ENCODE measurements at regions not wholly inside any gene's neighbourhood (a gene's known extent, or its start where the extent isn't known, plus 50 kb on each side); places are given as distances from the start of the nearest gene placed in this dataset.
A peak's percentile ranks its signal among the peaks of the same experiment; 100 is the strongest.

DNA sequence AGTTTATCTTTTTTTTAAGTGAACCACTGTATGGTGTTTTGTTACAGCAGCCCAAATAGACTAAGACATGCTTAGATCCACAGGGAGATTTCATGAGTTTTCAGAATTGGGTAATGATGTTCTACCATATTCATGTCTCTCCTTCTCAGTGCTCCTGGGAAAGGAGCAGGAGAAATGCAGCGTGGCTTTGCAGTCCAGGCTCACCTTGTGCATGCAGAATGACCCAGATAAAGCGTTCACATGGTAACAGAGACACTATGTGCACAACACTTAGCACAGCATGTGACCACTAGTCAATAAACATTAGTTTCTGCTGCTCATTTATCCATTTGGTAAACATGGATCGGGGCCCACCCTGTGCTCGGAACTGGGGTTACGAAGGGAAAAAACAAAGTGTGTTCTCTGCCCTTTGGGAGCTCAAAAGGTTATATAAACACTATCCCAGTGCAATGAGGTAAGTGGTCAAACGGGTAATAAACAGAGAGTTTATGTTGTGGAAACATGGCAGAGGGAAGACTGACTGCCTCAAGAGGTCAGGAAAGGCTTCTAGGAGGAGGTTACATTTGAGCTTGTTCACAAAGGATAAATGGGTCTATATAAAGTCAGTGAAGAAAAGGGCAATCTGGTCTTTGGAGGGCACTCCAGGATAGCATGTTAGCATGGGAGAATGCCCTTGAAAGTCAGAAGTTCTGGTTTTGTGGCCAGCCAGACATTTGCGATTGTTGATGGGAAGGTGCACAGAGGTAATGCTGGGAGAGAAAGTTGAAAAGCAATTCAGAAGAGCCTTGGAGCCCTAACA, 299.2 kb downstream of the TDRD15 start (continued):
- TF ChIP-seq, protein P1, sequence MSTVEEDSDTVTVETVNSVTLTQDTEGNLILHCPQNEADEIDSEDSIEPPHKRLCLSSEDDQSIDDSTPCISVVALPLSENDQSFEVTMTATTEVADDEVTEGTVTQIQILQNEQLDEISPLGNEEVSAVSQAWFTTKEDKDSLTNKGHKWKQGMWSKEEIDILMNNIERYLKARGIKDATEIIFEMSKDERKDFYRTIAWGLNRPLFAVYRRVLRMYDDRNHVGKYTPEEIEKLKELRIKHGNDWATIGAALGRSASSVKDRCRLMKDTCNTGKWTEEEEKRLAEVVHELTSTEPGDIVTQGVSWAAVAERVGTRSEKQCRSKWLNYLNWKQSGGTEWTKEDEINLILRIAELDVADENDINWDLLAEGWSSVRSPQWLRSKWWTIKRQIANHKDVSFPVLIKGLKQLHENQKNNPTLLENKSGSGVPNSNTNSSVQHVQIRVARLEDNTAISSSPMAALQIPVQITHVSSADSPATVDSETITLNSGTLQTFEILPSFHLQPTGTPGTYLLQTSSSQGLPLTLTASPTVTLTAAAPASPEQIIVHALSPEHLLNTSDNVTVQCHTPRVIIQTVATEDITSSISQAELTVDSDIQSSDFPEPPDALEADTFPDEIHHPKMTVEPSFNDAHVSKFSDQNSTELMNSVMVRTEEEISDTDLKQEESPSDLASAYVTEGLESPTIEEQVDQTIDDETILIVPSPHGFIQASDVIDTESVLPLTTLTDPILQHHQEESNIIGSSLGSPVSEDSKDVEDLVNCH (CRISPR knock-in tag; IDR thresholded peaks at IDR 0.05): peak; percentile 56; the same call in 1 of the 2 replicates
- TF ChIP-seq KDM6A (CRISPR knock-in tag; IDR thresholded peaks at IDR 0.05; ENCODE audit: low read depth) (peak; percentile 34; the same call in 1 of the 2 replicates), NFE2L1 (CRISPR knock-in tag; IDR thresholded peaks at IDR 0.05; ENCODE audit: borderline replicate concordance) (no peak), ZMYM3 (CRISPR knock-in tag; IDR thresholded peaks at IDR 0.05) (no peak), ZFP36L2 (CRISPR knock-in tag; IDR thresholded peaks at IDR 0.05) (no peak), RAD51 (IDR thresholded peaks at IDR 0.05; ENCODE audit: borderline replicate concordance) (no peak), ZNF292 (CRISPR knock-in tag; IDR thresholded peaks at IDR 0.05; ENCODE audit: borderline replicate concordance, low read depth) (no peak; the same call in 1 of the 2 replicates)
- TF ChIP-seq, protein P2, sequence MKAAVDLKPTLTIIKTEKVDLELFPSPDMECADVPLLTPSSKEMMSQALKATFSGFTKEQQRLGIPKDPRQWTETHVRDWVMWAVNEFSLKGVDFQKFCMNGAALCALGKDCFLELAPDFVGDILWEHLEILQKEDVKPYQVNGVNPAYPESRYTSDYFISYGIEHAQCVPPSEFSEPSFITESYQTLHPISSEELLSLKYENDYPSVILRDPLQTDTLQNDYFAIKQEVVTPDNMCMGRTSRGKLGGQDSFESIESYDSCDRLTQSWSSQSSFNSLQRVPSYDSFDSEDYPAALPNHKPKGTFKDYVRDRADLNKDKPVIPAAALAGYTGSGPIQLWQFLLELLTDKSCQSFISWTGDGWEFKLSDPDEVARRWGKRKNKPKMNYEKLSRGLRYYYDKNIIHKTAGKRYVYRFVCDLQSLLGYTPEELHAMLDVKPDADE (CRISPR knock-in tag; IDR thresholded peaks at IDR 0.05): no peak
- TF ChIP-seq, protein P3, sequence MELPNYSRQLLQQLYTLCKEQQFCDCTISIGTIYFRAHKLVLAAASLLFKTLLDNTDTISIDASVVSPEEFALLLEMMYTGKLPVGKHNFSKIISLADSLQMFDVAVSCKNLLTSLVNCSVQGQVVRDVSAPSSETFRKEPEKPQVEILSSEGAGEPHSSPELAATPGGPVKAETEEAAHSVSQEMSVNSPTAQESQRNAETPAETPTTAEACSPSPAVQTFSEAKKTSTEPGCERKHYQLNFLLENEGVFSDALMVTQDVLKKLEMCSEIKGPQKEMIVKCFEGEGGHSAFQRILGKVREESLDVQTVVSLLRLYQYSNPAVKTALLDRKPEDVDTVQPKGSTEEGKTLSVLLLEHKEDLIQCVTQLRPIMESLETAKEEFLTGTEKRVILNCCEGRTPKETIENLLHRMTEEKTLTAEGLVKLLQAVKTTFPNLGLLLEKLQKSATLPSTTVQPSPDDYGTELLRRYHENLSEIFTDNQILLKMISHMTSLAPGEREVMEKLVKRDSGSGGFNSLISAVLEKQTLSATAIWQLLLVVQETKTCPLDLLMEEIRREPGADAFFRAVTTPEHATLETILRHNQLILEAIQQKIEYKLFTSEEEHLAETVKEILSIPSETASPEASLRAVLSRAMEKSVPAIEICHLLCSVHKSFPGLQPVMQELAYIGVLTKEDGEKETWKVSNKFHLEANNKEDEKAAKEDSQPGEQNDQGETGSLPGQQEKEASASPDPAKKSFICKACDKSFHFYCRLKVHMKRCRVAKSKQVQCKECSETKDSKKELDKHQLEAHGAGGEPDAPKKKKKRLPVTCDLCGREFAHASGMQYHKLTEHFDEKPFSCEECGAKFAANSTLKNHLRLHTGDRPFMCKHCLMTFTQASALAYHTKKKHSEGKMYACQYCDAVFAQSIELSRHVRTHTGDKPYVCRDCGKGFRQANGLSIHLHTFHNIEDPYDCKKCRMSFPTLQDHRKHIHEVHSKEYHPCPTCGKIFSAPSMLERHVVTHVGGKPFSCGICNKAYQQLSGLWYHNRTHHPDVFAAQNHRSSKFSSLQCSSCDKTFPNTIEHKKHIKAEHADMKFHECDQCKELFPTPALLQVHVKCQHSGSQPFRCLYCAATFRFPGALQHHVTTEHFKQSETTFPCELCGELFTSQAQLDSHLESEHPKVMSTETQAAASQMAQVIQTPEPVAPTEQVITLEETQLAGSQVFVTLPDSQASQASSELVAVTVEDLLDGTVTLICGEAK (IDR thresholded peaks at IDR 0.05): no peak
- TF ChIP-seq, protein P3 (CRISPR knock-in tag; IDR thresholded peaks at IDR 0.05): no peak
- TF ChIP-seq, protein P4, sequence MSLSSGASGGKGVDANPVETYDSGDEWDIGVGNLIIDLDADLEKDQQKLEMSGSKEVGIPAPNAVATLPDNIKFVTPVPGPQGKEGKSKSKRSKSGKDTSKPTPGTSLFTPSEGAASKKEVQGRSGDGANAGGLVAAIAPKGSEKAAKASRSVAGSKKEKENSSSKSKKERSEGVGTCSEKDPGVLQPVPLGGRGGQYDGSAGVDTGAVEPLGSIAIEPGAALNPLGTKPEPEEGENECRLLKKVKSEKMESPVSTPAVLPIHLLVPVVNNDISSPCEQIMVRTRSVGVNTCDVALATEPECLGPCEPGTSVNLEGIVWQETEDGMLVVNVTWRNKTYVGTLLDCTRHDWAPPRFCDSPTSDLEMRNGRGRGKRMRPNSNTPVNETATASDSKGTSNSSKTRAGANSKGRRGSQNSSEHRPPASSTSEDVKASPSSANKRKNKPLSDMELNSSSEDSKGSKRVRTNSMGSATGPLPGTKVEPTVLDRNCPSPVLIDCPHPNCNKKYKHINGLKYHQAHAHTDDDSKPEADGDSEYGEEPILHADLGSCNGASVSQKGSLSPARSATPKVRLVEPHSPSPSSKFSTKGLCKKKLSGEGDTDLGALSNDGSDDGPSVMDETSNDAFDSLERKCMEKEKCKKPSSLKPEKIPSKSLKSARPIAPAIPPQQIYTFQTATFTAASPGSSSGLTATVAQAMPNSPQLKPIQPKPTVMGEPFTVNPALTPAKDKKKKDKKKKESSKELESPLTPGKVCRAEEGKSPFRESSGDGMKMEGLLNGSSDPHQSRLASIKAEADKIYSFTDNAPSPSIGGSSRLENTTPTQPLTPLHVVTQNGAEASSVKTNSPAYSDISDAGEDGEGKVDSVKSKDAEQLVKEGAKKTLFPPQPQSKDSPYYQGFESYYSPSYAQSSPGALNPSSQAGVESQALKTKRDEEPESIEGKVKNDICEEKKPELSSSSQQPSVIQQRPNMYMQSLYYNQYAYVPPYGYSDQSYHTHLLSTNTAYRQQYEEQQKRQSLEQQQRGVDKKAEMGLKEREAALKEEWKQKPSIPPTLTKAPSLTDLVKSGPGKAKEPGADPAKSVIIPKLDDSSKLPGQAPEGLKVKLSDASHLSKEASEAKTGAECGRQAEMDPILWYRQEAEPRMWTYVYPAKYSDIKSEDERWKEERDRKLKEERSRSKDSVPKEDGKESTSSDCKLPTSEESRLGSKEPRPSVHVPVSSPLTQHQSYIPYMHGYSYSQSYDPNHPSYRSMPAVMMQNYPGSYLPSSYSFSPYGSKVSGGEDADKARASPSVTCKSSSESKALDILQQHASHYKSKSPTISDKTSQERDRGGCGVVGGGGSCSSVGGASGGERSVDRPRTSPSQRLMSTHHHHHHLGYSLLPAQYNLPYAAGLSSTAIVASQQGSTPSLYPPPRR (CRISPR knock-in tag; IDR thresholded peaks at IDR 0.05; ENCODE audit: borderline replicate concordance): peak; percentile 95

Data from HepG2 (cell line).